ENCODE measurements at regions not wholly inside any gene's neighbourhood (a gene's known extent, or its start where the extent isn't known, plus 50 kb on each side); places are given as distances from the start of the nearest gene placed in this dataset.

- DNase-seq (ENCODE audit: low read depth in 2 of 2), result no peak
- TF ChIP-seq CTCF (IDR thresholded peaks at IDR 0.05; ENCODE audit: low read depth, low read length), result no peak
- H3K4me3 ChIP-seq (replicated peaks in 1 of 2; ENCODE audit: low read depth in 2 of 2, low read length in 2 of 2), result no peak overlapping the region
Observed at GRCh38 chr12:108400056-108400455, 60.9 kb upstream of the CMKLR1 start.

- TF ChIP-seq CTCF (IDR thresholded peaks at IDR 0.05; ENCODE audit: low read depth, low read length), result no peak
- DNase-seq (ENCODE audit: low read depth in 2 of 2), result no peak
- H3K4me3 ChIP-seq (replicated peaks in 1 of 2; ENCODE audit: low read depth in 2 of 2, low read length in 2 of 2), result no peak overlapping the region
Observed at GRCh38 chr12:108399514-108399913, 60.4 kb upstream of the CMKLR1 start.

GRCh38 chr12:108394196-108394595 lies 55.1 kb upstream of the CMKLR1 start:
- TF ChIP-seq CTCF (IDR thresholded peaks at IDR 0.05; ENCODE audit: low read depth, low read length), result no peak
- DNase-seq (ENCODE audit: low read depth in 2 of 2), result peak in 1 of 2 donors; percentile 32
- no peak overlapping the region for H3K4me3 ChIP-seq (replicated peaks in 1 of 2; ENCODE audit: low read depth in 2 of 2, low read length in 2 of 2)

- H3K4me3 ChIP-seq (replicated peaks in 1 of 2; ENCODE audit: low read depth in 2 of 2, low read length in 2 of 2), result no peak overlapping the region
- DNase-seq (ENCODE audit: low read depth in 2 of 2), result no peak
- TF ChIP-seq CTCF (IDR thresholded peaks at IDR 0.05; ENCODE audit: low read depth, low read length), result no peak
Observed at GRCh38 chr12:108392284-108392683, 53.2 kb upstream of the CMKLR1 start.

GRCh38 chr12:108390495-108391203 lies 51.5 kb upstream of the CMKLR1 start:
- DNase-seq (ENCODE audit: low read depth in 2 of 2), result no peak
- no peak overlapping the region for H3K4me3 ChIP-seq (replicated peaks in 1 of 2; ENCODE audit: low read depth in 2 of 2, low read length in 2 of 2)
- TF ChIP-seq CTCF (IDR thresholded peaks at IDR 0.05; ENCODE audit: low read depth, low read length), result no peak

GRCh38 chr12:108389544-108389943 lies 50.4 kb upstream of the CMKLR1 start:
- no peak for TF ChIP-seq CTCF (IDR thresholded peaks at IDR 0.05; ENCODE audit: low read depth, low read length)
- H3K4me3 ChIP-seq (replicated peaks in 1 of 2; ENCODE audit: low read depth in 2 of 2, low read length in 2 of 2), result no peak overlapping the region
- no peak for DNase-seq (ENCODE audit: low read depth in 2 of 2)
